NT2/D1 (cell line): ENCODE measurements at regions not wholly inside any gene's neighbourhood (a gene's known extent, or its start where the extent isn't known, plus 50 kb on each side); places are given as distances from the start of the nearest gene placed in this dataset.

ENCODE experiments used
- DNase-seq: peaks from one replicate; pipeline ENCODE4 v3.0.0-alpha.2; 2011; ENCODE audit warnings: low read depth, low spot score
- H3K27me3 ChIP-seq: 2 replicates; pipeline ENCODE4 v1.6.0; 2011; ENCODE audit warnings: mild to moderate bottlenecking; ENCODE audit not compliant: insufficient read length, insufficient read depth
- H3K36me3 ChIP-seq: 2 replicates; pipeline ENCODE4 v1.6.1; 2011; ENCODE audit warnings: mild to moderate bottlenecking, low read length, mixed read lengths; ENCODE audit not compliant: insufficient read depth, insufficient read length
- H3K4me1 ChIP-seq: 2 replicates; pipeline ENCODE4 v1.5.1; 2011; ENCODE audit not compliant: insufficient read depth, insufficient read length
- H3K4me3 ChIP-seq: 2 replicates; pipeline ENCODE4 v1.5.1; 2011; ENCODE audit warnings: low read depth; ENCODE audit not compliant: insufficient read length
- H3K9ac ChIP-seq: 2 replicates; pipeline ENCODE4 v1.6.0; 2011; ENCODE audit warnings: low read depth; ENCODE audit not compliant: insufficient read length
- H3K9me3 ChIP-seq: 2 replicates; pipeline ENCODE4 v1.5.1; 2011; ENCODE audit warnings: mild to moderate bottlenecking, low read length; ENCODE audit not compliant: insufficient read depth
- SUZ12 ChIP-seq: IDR thresholded peaks from 2 replicates; pipeline ENCODE4 v1.6.1; 2011; ENCODE audit not compliant: insufficient read length, insufficient read depth; ENCODE audit errors: extremely low read depth
- YY1 ChIP-seq: IDR thresholded peaks from 2 replicates; pipeline ENCODE4 v1.6.1; 2011; ENCODE audit not compliant: insufficient read length, insufficient read depth
- ZNF274 ChIP-seq: IDR thresholded peaks from 2 replicates; pipeline ENCODE4 v1.6.1; 2011; ENCODE audit warnings: mild to moderate bottlenecking, low read depth, low read length

DNA sequence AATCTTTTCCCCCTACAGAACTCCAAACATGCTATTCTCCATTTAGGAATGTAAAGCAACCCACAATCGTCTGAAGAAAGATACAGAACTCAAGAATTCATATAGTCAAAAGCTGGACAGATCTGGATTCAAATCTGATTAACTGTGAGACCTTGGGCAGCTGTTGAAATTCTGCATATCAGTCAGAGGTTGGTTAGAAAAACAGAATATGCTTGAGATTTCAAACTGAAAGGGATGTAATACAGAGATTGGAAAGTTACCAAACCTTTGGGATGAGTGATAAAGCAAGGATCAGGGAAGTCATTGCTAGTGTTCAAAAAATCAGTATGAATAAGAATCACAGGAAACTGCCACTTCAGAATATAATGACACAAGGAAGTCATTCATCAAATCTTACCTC, 406.6 kb downstream of the HTR7 start:
- H3K27me3 ChIP-seq: no peaks in the 10 kb centered on the region
- no peak for TF ChIP-seq ZNF274
- no peak for TF ChIP-seq YY1
- no peak for TF ChIP-seq SUZ12

DNA sequence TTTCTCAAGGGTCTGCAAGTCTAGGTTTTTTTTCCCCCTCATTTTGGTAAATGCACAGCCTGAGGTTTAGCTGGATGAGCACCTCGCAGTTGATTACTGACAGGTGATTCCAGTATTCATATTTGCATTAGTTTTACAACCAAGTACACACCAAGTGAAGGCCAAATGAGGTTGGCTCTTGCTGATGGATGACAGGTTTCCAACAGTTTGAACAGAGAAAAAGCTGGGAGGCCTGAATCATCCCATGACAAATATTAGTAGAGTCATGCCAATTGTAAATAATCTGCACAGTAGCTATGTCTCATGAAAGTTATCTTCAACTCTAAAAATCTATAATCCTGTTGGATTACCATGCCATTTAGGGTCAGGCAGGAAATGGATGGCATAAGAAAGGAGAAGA, 399.8 kb downstream of the HTR7 start:
- Histone ChIP-seq H3K9me3 (no peaks in the 10 kb centered on the region), H3K9ac (no peak overlapping the region), H3K36me3 (no peaks in the 10 kb centered on the region), H3K4me3 (no peak overlapping the region), H3K4me1 (no peaks in the 10 kb centered on the region), H3K27me3 (no peaks in the 10 kb centered on the region)
- TF ChIP-seq ZNF274: no peak
- TF ChIP-seq YY1: no peak
- TF ChIP-seq SUZ12: no peak
- no peak for DNase-seq

More for the DNA sequence above, 406.6 kb downstream of the HTR7 start:
- Histone ChIP-seq H3K9me3 (no peaks in the 10 kb centered on the region), H3K36me3 (no peaks in the 10 kb centered on the region), H3K9ac (no peak overlapping the region), H3K4me1 (no peaks in the 10 kb centered on the region), H3K4me3 (no peak overlapping the region)
- no peak for DNase-seq

DNA sequence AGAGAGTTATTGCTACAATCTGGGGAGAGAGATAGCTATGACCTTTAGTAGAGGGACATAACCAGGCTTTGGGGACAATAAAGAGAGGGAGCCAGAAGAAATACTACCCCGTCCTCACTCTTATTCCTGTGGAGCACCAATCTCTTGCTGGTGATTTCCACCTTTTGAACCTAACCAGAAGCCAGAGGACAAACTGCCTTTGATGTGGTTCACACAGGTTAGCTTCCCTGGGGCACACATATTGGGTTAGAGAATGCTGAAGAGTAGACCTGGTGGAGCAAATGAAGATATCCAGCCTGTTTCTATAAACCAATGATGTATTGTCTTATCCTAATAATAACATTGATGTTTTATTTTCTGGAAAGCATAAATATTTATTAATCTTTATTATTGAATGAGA, 399.3 kb downstream of the HTR7 start:
- DNase-seq: no peak
- H3K27me3 ChIP-seq: no peaks in the 10 kb centered on the region
- TF ChIP-seq ZNF274 (no peak), YY1 (no peak), SUZ12 (no peak)
- H3K9me3 ChIP-seq: no peaks in the 10 kb centered on the region
- H3K36me3 ChIP-seq: no peaks in the 10 kb centered on the region
- H3K4me3 ChIP-seq: no peak overlapping the region
- H3K4me1 ChIP-seq: no peaks in the 10 kb centered on the region
- no peak overlapping the region for H3K9ac ChIP-seq

GRCh38 chr10:90461437-90462155, 396.2 kb downstream of the HTR7 start:
- no peaks in the 10 kb centered on the region for H3K9me3 ChIP-seq
- no peak overlapping the region for H3K4me3 ChIP-seq
- no peaks in the 10 kb centered on the region for H3K36me3 ChIP-seq
- DNase-seq: no peak
- TF ChIP-seq SUZ12: no peak
- TF ChIP-seq YY1: no peak
- no peak for TF ChIP-seq ZNF274
- H3K27me3 ChIP-seq: no peaks in the 10 kb centered on the region
- no peaks in the 10 kb centered on the region for H3K4me1 ChIP-seq
- H3K9ac ChIP-seq: no peak overlapping the region

GRCh38 chr10:90462749-90463470, 394.9 kb downstream of the HTR7 start:
- no peak for TF ChIP-seq YY1
- no peak for TF ChIP-seq ZNF274
- TF ChIP-seq SUZ12: no peak
- Histone ChIP-seq H3K4me1 (no peaks in the 10 kb centered on the region), H3K4me3 (no peak overlapping the region)

GRCh38 chr10:90464329-90464728, 393.5 kb downstream of the HTR7 start:
- no peak for DNase-seq
- Histone ChIP-seq H3K9ac (no peak overlapping the region), H3K27me3 (no peaks in the 10 kb centered on the region), H3K9me3 (no peaks in the 10 kb centered on the region), H3K4me1 (no peaks in the 10 kb centered on the region), H3K36me3 (no peaks in the 10 kb centered on the region), H3K4me3 (no peak overlapping the region)
- TF ChIP-seq YY1: no peak
- no peak for TF ChIP-seq SUZ12
- no peak for TF ChIP-seq ZNF274

More at GRCh38 chr10:90462749-90463470, 394.9 kb downstream of the HTR7 start:
- H3K9me3 ChIP-seq: no peaks in the 10 kb centered on the region
- H3K9ac ChIP-seq: no peak overlapping the region
- no peaks in the 10 kb centered on the region for H3K36me3 ChIP-seq
- H3K27me3 ChIP-seq: no peaks in the 10 kb centered on the region
- no peak for DNase-seq

DNA sequence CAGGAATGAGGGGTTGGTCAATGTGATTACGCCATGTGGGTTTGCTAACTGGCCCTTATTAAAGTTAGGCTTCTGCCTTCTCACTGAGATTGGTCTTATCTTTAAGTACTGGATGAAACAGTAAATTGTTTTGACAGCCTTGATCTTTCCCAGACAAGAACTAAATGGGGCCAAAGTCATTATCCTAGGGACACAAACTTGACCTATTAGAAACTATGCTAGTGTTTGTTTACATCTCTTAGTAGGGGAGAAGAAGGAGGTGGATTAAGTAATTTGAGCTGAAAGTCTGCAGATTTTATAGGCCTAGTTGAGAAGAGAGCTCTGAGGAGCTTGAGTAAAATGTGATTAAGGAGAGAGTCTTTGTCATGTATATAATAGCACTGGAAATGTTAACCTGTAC, 386.9 kb downstream of the HTR7 start:
- no peak overlapping the region for H3K4me3 ChIP-seq
- no peak overlapping the region for H3K9ac ChIP-seq
- no peaks in the 10 kb centered on the region for H3K36me3 ChIP-seq
- no peaks in the 10 kb centered on the region for H3K27me3 ChIP-seq
- no peak for DNase-seq
- H3K9me3 ChIP-seq: no peaks in the 10 kb centered on the region; the same call in 1 of the 2 replicates
- H3K4me1 ChIP-seq: no peaks in the 10 kb centered on the region
- TF ChIP-seq YY1 (no peak), SUZ12 (no peak)

GRCh38 chr10:90480466-90480865, 377.4 kb downstream of the HTR7 start:
- no peak overlapping the region for H3K4me3 ChIP-seq
- H3K9me3 ChIP-seq: no peaks in the 10 kb centered on the region
- peaks cover 2% of the 10 kb centered on the region for H3K4me1 ChIP-seq
- H3K9ac ChIP-seq: no peak overlapping the region
- TF ChIP-seq ZNF274 (no peak), SUZ12 (no peak), YY1 (no peak)
- H3K36me3 ChIP-seq: no peaks in the 10 kb centered on the region
- no peaks in the 10 kb centered on the region for H3K27me3 ChIP-seq
- no peak for DNase-seq
